Spleen (tissue), 7 donors: ENCODE measurements at regions not wholly inside any gene's neighbourhood (a gene's known extent, or its start where the extent isn't known, plus 50 kb on each side); places are given as distances from the start of the nearest gene placed in this dataset.

Experiments
- POLR2A ChIP-seq, 3 donors: fragments of 450-650 bp; IDR thresholded peaks; one replicate each; pipeline ENCODE4 v1.5.1; 2017; ENCODE audit warnings: antibody characterized with exemption in 3 of 3, mild to moderate bottlenecking in 1 of 3
- POLR2AphosphoS5 ChIP-seq, 3 donors: sonication (generic); formaldehyde crosslinking; IDR thresholded peaks; one replicate each; pipeline ENCODE4 v1.5.1; 2017; ENCODE audit warnings: antibody characterized with exemption in 3 of 3
- TF ChIP-seq, protein P1 (sequence below), 11 experiments: fragments of 200-600 bp in 7 of 11; fragments of 450-650 bp in 4 of 11; sonication (generic) in 4 of 11; IDR thresholded peaks in 8 of 11; conservative IDR thresholded peaks in 3 of 11; 1 replicate in 7 of 11; 2 replicates in 4 of 11; pipeline versions ENCODE4 v1.4.0 to v1.8.0; 2016 to 2021; ENCODE audit warnings: antibody characterized with exemption in 11 of 11, inconsistent platforms in 4 of 11, mild to moderate bottlenecking in 1 of 11
- donor health status: DM: no; HTN: no; CAD: no; lungs with moderate emphysema.
- donor health status: DM: no; HTN: no; CAD: no.
- donor health status: DM: no; HTN: no; CAD: no.

DNA sequence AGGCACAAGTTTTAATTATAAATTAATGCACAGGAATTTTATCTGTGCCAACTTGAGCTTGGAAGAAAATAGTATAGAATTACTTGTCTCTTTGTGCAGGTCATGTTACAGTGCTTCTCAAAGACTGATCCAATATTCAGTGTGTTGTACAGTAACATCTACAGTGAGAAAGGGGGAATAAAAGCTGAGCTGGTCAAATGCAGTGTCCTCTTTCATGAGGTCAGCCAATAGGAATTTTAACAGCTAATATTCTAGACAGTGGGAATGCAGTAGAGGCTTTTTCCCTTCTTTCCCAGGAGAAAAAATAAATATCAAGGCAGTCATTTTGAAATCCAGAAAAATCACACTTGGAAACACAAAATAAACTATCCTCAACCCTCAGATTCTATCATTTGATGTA lies 95.7 kb upstream of the ITGA1 start:
- TF ChIP-seq, protein P1, sequence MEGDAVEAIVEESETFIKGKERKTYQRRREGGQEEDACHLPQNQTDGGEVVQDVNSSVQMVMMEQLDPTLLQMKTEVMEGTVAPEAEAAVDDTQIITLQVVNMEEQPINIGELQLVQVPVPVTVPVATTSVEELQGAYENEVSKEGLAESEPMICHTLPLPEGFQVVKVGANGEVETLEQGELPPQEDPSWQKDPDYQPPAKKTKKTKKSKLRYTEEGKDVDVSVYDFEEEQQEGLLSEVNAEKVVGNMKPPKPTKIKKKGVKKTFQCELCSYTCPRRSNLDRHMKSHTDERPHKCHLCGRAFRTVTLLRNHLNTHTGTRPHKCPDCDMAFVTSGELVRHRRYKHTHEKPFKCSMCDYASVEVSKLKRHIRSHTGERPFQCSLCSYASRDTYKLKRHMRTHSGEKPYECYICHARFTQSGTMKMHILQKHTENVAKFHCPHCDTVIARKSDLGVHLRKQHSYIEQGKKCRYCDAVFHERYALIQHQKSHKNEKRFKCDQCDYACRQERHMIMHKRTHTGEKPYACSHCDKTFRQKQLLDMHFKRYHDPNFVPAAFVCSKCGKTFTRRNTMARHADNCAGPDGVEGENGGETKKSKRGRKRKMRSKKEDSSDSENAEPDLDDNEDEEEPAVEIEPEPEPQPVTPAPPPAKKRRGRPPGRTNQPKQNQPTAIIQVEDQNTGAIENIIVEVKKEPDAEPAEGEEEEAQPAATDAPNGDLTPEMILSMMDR (IDR thresholded peaks at IDR 0.05 in 8 of 11, conservative IDR thresholded peaks at IDR 0.05 in 3 of 11) = no peak
- no peak for TF ChIP-seq POLR2AphosphoS5 (IDR thresholded peaks at IDR 0.05)
- no peak for TF ChIP-seq POLR2A (IDR thresholded peaks at IDR 0.05)
